ENCODE measurements at regions not wholly inside any gene's neighbourhood (a gene's known extent, or its start where the extent isn't known, plus 50 kb on each side); places are given as distances from the start of the nearest gene placed in this dataset.

- 49% methylated on average over 3 of the region's 3 CpGs for WGBS
- Histone ChIP-seq H3K27me3 (replicated peaks; ENCODE audit: insufficient read depth) (no peaks in the 10 kb centered on the region), H3K4me3 (no peak overlapping the region), H3K9me3 (no peaks in the 10 kb centered on the region), H3K27ac (no peak overlapping the region), H3K4me1 (replicated peaks) (no peaks in the 10 kb centered on the region), H3K36me3 (no peaks in the 10 kb centered on the region)
- intact Hi-C loops (cut with DNase I): no loop called here
- no peak for DNase-seq (ENCODE audit: low spot score)
- TF ChIP-seq POLR2AphosphoS5 (IDR thresholded peaks at IDR 0.05) (no peak), CTCF (IDR thresholded peaks at IDR 0.05) (no peak), POLR2A (IDR thresholded peaks at IDR 0.05) (no peak)
Measured at GRCh38 chr12:74608231-74608775, 70.7 kb downstream of the ATXN7L3B start.

GRCh38 chr12:74610711-74611110, 73.1 kb downstream of the ATXN7L3B start:
- 52% methylated on average over 3 of the region's 3 CpGs for WGBS

GRCh38 chr12:74614426-74614825, 76.8 kb downstream of the ATXN7L3B start:
- Histone ChIP-seq H3K27me3 (replicated peaks; ENCODE audit: insufficient read depth) (no peaks in the 10 kb centered on the region), H3K27ac (no peak overlapping the region), H3K4me3 (no peak overlapping the region), H3K36me3 (no peaks in the 10 kb centered on the region), H3K4me1 (replicated peaks) (no peaks in the 10 kb centered on the region), H3K9me3 (no peaks in the 10 kb centered on the region)
- intact Hi-C loops (cut with DNase I): no loop called here
- no peak for DNase-seq (ENCODE audit: low spot score)
- TF ChIP-seq POLR2A (IDR thresholded peaks at IDR 0.05) (no peak), CTCF (IDR thresholded peaks at IDR 0.05) (no peak)

More at GRCh38 chr12:74610711-74611110, 73.1 kb downstream of the ATXN7L3B start:
- Histone ChIP-seq H3K4me1 (replicated peaks) (no peaks in the 10 kb centered on the region), H3K27me3 (replicated peaks; ENCODE audit: insufficient read depth) (no peaks in the 10 kb centered on the region), H3K36me3 (no peaks in the 10 kb centered on the region), H3K27ac (no peak overlapping the region), H3K9me3 (no peaks in the 10 kb centered on the region), H3K4me3 (no peak overlapping the region)
- TF ChIP-seq CTCF (IDR thresholded peaks at IDR 0.05) (no peak), POLR2AphosphoS5 (IDR thresholded peaks at IDR 0.05) (no peak), POLR2A (IDR thresholded peaks at IDR 0.05) (no peak)
- intact Hi-C loops (cut with DNase I): no loop called here
- DNase-seq (ENCODE audit: low spot score): no peak

- Histone ChIP-seq H3K9me3 (no peaks in the 10 kb centered on the region), H3K27ac (no peak overlapping the region), H3K27me3 (replicated peaks; ENCODE audit: insufficient read depth) (no peaks in the 10 kb centered on the region), H3K36me3 (no peaks in the 10 kb centered on the region), H3K4me3 (no peak overlapping the region), H3K4me1 (replicated peaks) (peaks cover under 1% of the 10 kb centered on the region)
- 65% methylated on average over 2 of the region's 2 CpGs for WGBS
- TF ChIP-seq POLR2AphosphoS5 (IDR thresholded peaks at IDR 0.05) (no peak), POLR2A (IDR thresholded peaks at IDR 0.05) (no peak), CTCF (IDR thresholded peaks at IDR 0.05) (no peak)
- intact Hi-C loops (cut with DNase I): no loop called here
- DNase-seq (ENCODE audit: low spot score): no peak
Measured at GRCh38 chr12:74619084-74619483, 81.4 kb downstream of the ATXN7L3B start.

GRCh38 chr12:74619884-74620283, 82.2 kb downstream of the ATXN7L3B start:
- no peak for DNase-seq (ENCODE audit: low spot score)
- 100% methylated on average over 1 of the region's 1 CpG for WGBS

More at GRCh38 chr12:74619884-74620283, 82.2 kb downstream of the ATXN7L3B start:
- no peaks in the 10 kb centered on the region for H3K27me3 ChIP-seq (replicated peaks; ENCODE audit: insufficient read depth)
- H3K4me3 ChIP-seq: no peak overlapping the region
- no peaks in the 10 kb centered on the region for H3K9me3 ChIP-seq
- intact Hi-C loops (cut with DNase I): no loop called here
- H3K4me1 ChIP-seq (replicated peaks): peaks cover 3% of the 10 kb centered on the region
- H3K27ac ChIP-seq: no peak overlapping the region
- TF ChIP-seq POLR2AphosphoS5 (IDR thresholded peaks at IDR 0.05) (no peak), CTCF (IDR thresholded peaks at IDR 0.05) (no peak), POLR2A (IDR thresholded peaks at IDR 0.05) (no peak)
- no peaks in the 10 kb centered on the region for H3K36me3 ChIP-seq
